HepG2 (cell line): ENCODE measurements at regions not wholly inside any gene's neighbourhood (a gene's known extent, or its start where the extent isn't known, plus 50 kb on each side); places are given as distances from the start of the nearest gene placed in this dataset.
"Not testable (repeated sequence)": the region's sequence is repeated elsewhere in the genome, so short reads cannot be mapped to it uniquely, and the experiment has no call there.

Source experiments
- ATAC-seq: fragments of 200-7000 bp; cut with Tn5 transposase; 3 replicates; pipeline ENCODE4 v1.9.1; 2020; ENCODE audit warnings: mild to moderate bottlenecking, moderate library complexity
- BruUV-seq: library from RNA; stranded (reverse); fragments of 400-500 nt; replicated peaks from 2 replicates; lab custom pipeline; 2021; lab: Mats Ljungman, UMichigan
- CTCF ChIA-PET: fragments of 300-600 bp; formaldehyde crosslinking; extraction: SDS; loops from one replicate; lab custom pipeline; 2021; ENCODE audit warnings: low total read pairs, inconsistent platforms, low intra/inter-chr PET ratio; lab: Yijun Ruan, JAX
- POLR2A ChIA-PET: fragments of 350-600 bp; sonication (Branson Sonifier 250); formaldehyde crosslinking; loops from one replicate; lab custom pipeline; 2020; ENCODE audit warnings: antibody characterized with exemption, inconsistent platforms; lab: Yijun Ruan, JAX
- DNase-seq: peaks from one replicate; pipeline ENCODE4 v3.0.0-alpha.2; 2015; ENCODE audit warnings: low spot score
- FAIRE-seq: peaks from 3 replicates; lab custom pipeline; 2011; peaks lifted over from hg19 to GRCh38; lab: Jason Lieb, UNC
- H2AFZ ChIP-seq: one replicate; pipeline ENCODE4 v1.6.1; 2011; ENCODE audit warnings: low read length, inconsistent platforms
- H3K27ac ChIP-seq: fragments of 300-600 bp; 3 replicates; pipeline ENCODE4 v1.8.0; 2011; ENCODE audit warnings: mixed run types, mild to moderate bottlenecking, mixed read lengths, low read length, inconsistent platforms; ENCODE audit not compliant: insufficient read depth; ENCODE audit errors: extremely low read length
- H3K27me3 ChIP-seq, 2 experiments: fragments of 200-600 bp in 1 of 2; 2 replicates in 1 of 2; 3 replicates in 1 of 2; pipeline versions ENCODE4 v1.6.0 to v1.8.0; 2011; ENCODE audit warnings: low read length in 2 of 2, mild to moderate bottlenecking in 2 of 2, moderate library complexity in 2 of 2, inconsistent platforms in 1 of 2; ENCODE audit not compliant: insufficient read depth in 2 of 2, control insufficient read depth in 1 of 2
- H3K36me3 ChIP-seq, 2 experiments: fragments of 200-600 bp in 1 of 2; replicated peaks in 1 of 2; 2 replicates in 1 of 2; 3 replicates in 1 of 2; pipeline versions ENCODE4 v1.5.1 to v1.8.0; 2011; ENCODE audit warnings: low read length in 2 of 2, inconsistent platforms in 1 of 2; ENCODE audit not compliant: insufficient read depth in 2 of 2, control insufficient read depth in 1 of 2
- H3K4me1 ChIP-seq: 2 replicates; pipeline ENCODE4 v1.5.1; 2012; ENCODE audit warnings: low read length, inconsistent platforms; ENCODE audit not compliant: insufficient read depth
- H3K4me2 ChIP-seq: 2 replicates; pipeline ENCODE4 v1.6.0; 2011; ENCODE audit warnings: low read depth, low read length, inconsistent platforms
- H3K4me3 ChIP-seq, 3 experiments: fragments of 200-600 bp in 1 of 3; sonication (generic), shearing (Covaris generic) in 1 of 3; replicated peaks in 1 of 3; 2 replicates each; pipeline ENCODE4 v1.5.1; 2011 to 2016; ENCODE audit warnings: low read length in 3 of 3, inconsistent platforms in 2 of 3, low read depth in 2 of 3, mild to moderate bottlenecking in 2 of 3, control low read depth in 1 of 3, mixed read lengths in 1 of 3; ENCODE audit not compliant: insufficient read depth in 1 of 3
- H3K79me2 ChIP-seq: one replicate; pipeline ENCODE4 v1.6.1; 2011; ENCODE audit warnings: low read length, inconsistent platforms; ENCODE audit not compliant: insufficient read depth
- H3K9ac ChIP-seq: 2 replicates; pipeline ENCODE4 v1.6.0; 2011; ENCODE audit warnings: mild to moderate bottlenecking, low read depth, low read length, inconsistent platforms; ENCODE audit not compliant: insufficient read depth
- H3K9me3 ChIP-seq: 2 replicates; pipeline ENCODE4 v1.5.1; 2012; ENCODE audit warnings: mild to moderate bottlenecking, low read length
- H4K20me1 ChIP-seq: 2 replicates; pipeline ENCODE4 v1.6.0; 2011; ENCODE audit warnings: inconsistent platforms, mild to moderate bottlenecking, low read length, moderate library complexity; ENCODE audit not compliant: insufficient read depth
- HDAC1 ChIP-seq: sonication (generic); formaldehyde crosslinking; IDR thresholded peaks from 2 replicates; pipeline ENCODE4 v1.5.1; 2020; ENCODE audit warnings: mild to moderate bottlenecking, missing genetic modification reagents
- HOXA7 ChIP-seq: sonication (generic); formaldehyde crosslinking; IDR thresholded peaks from 2 replicates; pipeline ENCODE4 v1.8.1; 2022; ENCODE audit warnings: mild to moderate bottlenecking, missing genetic modification reagents, moderate library complexity
- KDM3A ChIP-seq: IDR thresholded peaks from 2 replicates; pipeline ENCODE4 v1.6.1; 2018; ENCODE audit warnings: low read depth, missing compliant biosample characterization
- MAZ ChIP-seq, 2 experiments: sonication (generic) in 1 of 2; formaldehyde crosslinking in 1 of 2; IDR thresholded peaks; 2 replicates each; pipeline versions ENCODE4 v1.5.0 to v1.6.1; 2012 to 2020; ENCODE audit warnings: low read depth in 2 of 2, mild to moderate bottlenecking in 2 of 2, borderline replicate concordance in 1 of 2, improper control_type of control experiment in 1 of 2, low read length in 1 of 2, missing genetic modification reagents in 1 of 2, moderate library complexity in 1 of 2
- PAF1 ChIP-seq: IDR thresholded peaks from 2 replicates; pipeline ENCODE4 v1.6.1; 2016; ENCODE audit warnings: missing genetic modification reagents, missing compliant biosample characterization
- SP4 ChIP-seq: sonication (generic); formaldehyde crosslinking; IDR thresholded peaks from 2 replicates; pipeline ENCODE4 v1.8.1; 2023; ENCODE audit warnings: mild to moderate bottlenecking, missing genetic modification reagents
- SRY ChIP-seq: sonication (generic); formaldehyde crosslinking; IDR thresholded peaks from 2 replicates; pipeline ENCODE4 v1.8.0; 2022; ENCODE audit warnings: mild to moderate bottlenecking, missing genetic modification reagents
- TBX3 ChIP-seq: fragments of 450-650 bp; IDR thresholded peaks from 2 replicates; pipeline ENCODE4 v1.6.1; 2017; ENCODE audit warnings: antibody characterized with exemption, mild to moderate bottlenecking, inconsistent platforms, borderline replicate concordance
- TCF12 ChIP-seq, 2 experiments: fragments of 450-650 bp in 1 of 2; sonication (generic) in 1 of 2; formaldehyde crosslinking in 1 of 2; IDR thresholded peaks; 2 replicates each; pipeline versions ENCODE4 v1.6.1 to v1.8.0; 2017 to 2022; ENCODE audit warnings: antibody characterized with exemption in 1 of 2, mild to moderate bottlenecking in 1 of 2, missing genetic modification reagents in 1 of 2, moderate library complexity in 1 of 2
- TERF1 ChIP-seq: sonication (generic); formaldehyde crosslinking; IDR thresholded peaks from 2 replicates; pipeline ENCODE4 v1.8.0; 2022; ENCODE audit warnings: mild to moderate bottlenecking, missing genetic modification reagents, moderate library complexity
- TFDP2 ChIP-seq: sonication (generic); formaldehyde crosslinking; IDR thresholded peaks from 2 replicates; pipeline ENCODE4 v1.4.0; 2020; ENCODE audit warnings: missing genetic modification reagents
- ZFP41 ChIP-seq: sonication (generic); formaldehyde crosslinking; IDR thresholded peaks from 2 replicates; pipeline ENCODE4 v1.4.0; 2020; ENCODE audit warnings: mild to moderate bottlenecking, missing genetic modification reagents, borderline replicate concordance
- ZMYM2 ChIP-seq: sonication (generic); formaldehyde crosslinking; IDR thresholded peaks from 2 replicates; pipeline ENCODE4 v1.8.0; 2022; ENCODE audit warnings: mild to moderate bottlenecking, missing genetic modification reagents
- ZNF556 ChIP-seq: sonication (generic); formaldehyde crosslinking; IDR thresholded peaks from 2 replicates; pipeline ENCODE4 v1.4.0; 2020; ENCODE audit warnings: mild to moderate bottlenecking, missing genetic modification reagents, borderline replicate concordance
- ZNF564 ChIP-seq: sonication (generic); formaldehyde crosslinking; IDR thresholded peaks from 2 replicates; pipeline ENCODE4 v1.8.1; 2023; ENCODE audit warnings: mild to moderate bottlenecking, missing genetic modification reagents
- ZNF724P ChIP-seq: sonication (generic); formaldehyde crosslinking; IDR thresholded peaks from 2 replicates; pipeline ENCODE4 v1.8.0; 2022; ENCODE audit warnings: missing genetic modification reagents, borderline replicate concordance
- ZNF773 ChIP-seq: sonication (generic); formaldehyde crosslinking; IDR thresholded peaks from 2 replicates; pipeline ENCODE4 v1.4.0; 2020; ENCODE audit warnings: missing genetic modification reagents, borderline replicate concordance
- ZSCAN29 ChIP-seq: sonication (generic); formaldehyde crosslinking; conservative IDR thresholded peaks from 2 replicates; pipeline ENCODE4 v1.4.0; 2020; ENCODE audit warnings: mild to moderate bottlenecking, missing genetic modification reagents
- WGBS: methylation state at CpG from one replicate; pipeline ENCODE4 v1.1.6; 2017; ENCODE audit warnings: low lambda C conversion rate; 5-methylcytosine and 5-hydroxymethylcytosine counted together
- in situ Hi-C: cut with HindIII; loops from 2 replicates; pipeline ENCODE4 v1.10.0; 2017; ENCODE audit warnings: low pct_unique_long_range_greater_than_20kb; ENCODE audit not compliant: extremely low pct_ligation_motif_present
- intact Hi-C: fragments of 100-400 bp; cut with micrococcal nuclease; formaldehyde crosslinking; loops from one replicate; pipeline ENCODE4 v1.10.0; 2022; ENCODE audit not compliant: unreplicated experiment

GRCh38 chr10:16020836-16021235, 160.5 kb upstream of the MINDY3 start:
- Histone ChIP-seq H3K9me3 (peaks cover 19% of the 10 kb centered on the region), H3K9ac (no peak overlapping the region), H4K20me1 (no peaks in the 10 kb centered on the region), H3K79me2 (no peaks in the 10 kb centered on the region), H3K27ac (no peak overlapping the region), H3K4me2 (no peak overlapping the region), H3K4me1 (no peaks in the 10 kb centered on the region), H2AFZ (no peak overlapping the region), H3K4me3 (no peak overlapping the region), H3K27me3 (no peaks in the 10 kb centered on the region), H3K36me3 (no peaks in the 10 kb centered on the region)
- DNase-seq (no peak), FAIRE-seq (no peak), ATAC-seq (no peak)
- WGBS, result 5% methylated on average over 1 of the region's 1 CpG
- ChIA-PET POLR2A (no interaction called here), CTCF (no interaction called here)
- in situ Hi-C loops, result no loop called here
- intact Hi-C loops, result no loop called here
- no TSS peak for BruUV-seq
- TF ChIP-seq HOXA7 (CRISPR knock-in tag), result no peak
- no peak for TF ChIP-seq KDM3A
- no peak for TF ChIP-seq HDAC1 (CRISPR knock-in tag)
- no peak for TF ChIP-seq ZNF556 (CRISPR knock-in tag)
- TF ChIP-seq ZMYM2 (CRISPR knock-in tag), result no peak
- TF ChIP-seq ZNF724P (CRISPR knock-in tag), result no peak
- no peak for TF ChIP-seq SRY
- TF ChIP-seq TBX3, result no peak
- TF ChIP-seq ZSCAN29 (CRISPR knock-in tag), result no peak
- TF ChIP-seq PAF1 (CRISPR knock-in tag), result no peak
- no peak for TF ChIP-seq TCF12 (IDR thresholded peaks at IDR 0.05)
- no peak for TF ChIP-seq TCF12 (CRISPR knock-in tag; IDR thresholded peaks at IDR 0.05)
- TF ChIP-seq ZNF773 (CRISPR knock-in tag), result no peak
- TF ChIP-seq ZFP41, result no peak
- TF ChIP-seq TERF1 (CRISPR knock-in tag), result no peak
- no peak for TF ChIP-seq MAZ (IDR thresholded peaks at IDR 0.05; ENCODE audit: borderline replicate concordance, low read depth, low read length)
- TF ChIP-seq MAZ (CRISPR knock-in tag; IDR thresholded peaks at IDR 0.05; ENCODE audit: low read depth), result no peak
- no peak for TF ChIP-seq TFDP2 (CRISPR knock-in tag)
- no peak for TF ChIP-seq SP4 (CRISPR knock-in tag)
- no peak for TF ChIP-seq ZNF564 (CRISPR knock-in tag)

- H3K36me3 ChIP-seq, ATAC-seq, CTCF ChIA-PET, H3K4me3 ChIP-seq, H3K27ac ChIP-seq, DNase-seq, H4K20me1 ChIP-seq, H3K79me2 ChIP-seq, H3K9ac ChIP-seq, H3K4me2 ChIP-seq, BruUV-seq, H3K27me3 ChIP-seq, POLR2A ChIA-PET, H3K4me1 ChIP-seq, FAIRE-seq, H3K9me3 ChIP-seq, intact Hi-C loops, in situ Hi-C loops, H2AFZ ChIP-seq: not testable (repeated sequence)
- WGBS, result 66% methylated on average over 13 of the region's 14 CpGs
Measured at GRCh38 chr10:16026832-16027231, 166.5 kb upstream of the MINDY3 start.
